ENCODE measurements at regions not wholly inside any gene's neighbourhood (a gene's known extent, or its start where the extent isn't known, plus 50 kb on each side); places are given as distances from the start of the nearest gene placed in this dataset.

GRCh38 chr5:23269981-23270380 lies 237.4 kb upstream of the PRDM9 start:
- no peak overlapping the region for H3K9ac ChIP-seq (ENCODE audit: low read length)
- no peak overlapping the region for H3K4me3 ChIP-seq (ENCODE audit: insufficient read depth, low read length, poor library complexity, severe bottlenecking)
- H3F3A ChIP-seq (ENCODE audit: insufficient read depth) = no peaks in the 10 kb centered on the region
- no peaks in the 10 kb centered on the region for H3K36me3 ChIP-seq (ENCODE audit: low read length)
- H3K27me3 ChIP-seq (ENCODE audit: low read length) = no peaks in the 10 kb centered on the region
- TF ChIP-seq EZH2phosphoT487 (conservative IDR thresholded peaks at IDR 0.05; ENCODE audit: low read length) = no peak
- TF ChIP-seq CTCF (IDR thresholded peaks at IDR 0.05; ENCODE audit: insufficient read depth, low read length, poor library complexity, severe bottlenecking) = no peak
- no peak overlapping the region for H3K4me2 ChIP-seq (ENCODE audit: low read depth, low read length, poor library complexity, severe bottlenecking)
- H4K20me1 ChIP-seq (ENCODE audit: low read depth, low read length) = no peaks in the 10 kb centered on the region
- no peaks in the 10 kb centered on the region; the same call in 1 of the 2 replicates for H3K9me3 ChIP-seq (ENCODE audit: insufficient read depth, low read length)
- H3K9me2 ChIP-seq (replicated peaks; ENCODE audit: insufficient read depth, low read length) = no peaks in the 10 kb centered on the region; the same call in 1 of the 2 replicates
- H3K79me2 ChIP-seq (ENCODE audit: insufficient read depth, low read length) = no peaks in the 10 kb centered on the region
- no peak overlapping the region for H3K27ac ChIP-seq (ENCODE audit: low read depth, low read length)
- H2AFZ ChIP-seq (ENCODE audit: low read depth, low read length, severe bottlenecking) = no peak overlapping the region

- Histone ChIP-seq H3K27ac (ENCODE audit: low read depth, low read length) (no peak overlapping the region), H3K4me3 (ENCODE audit: insufficient read depth, low read length, poor library complexity, severe bottlenecking) (no peak overlapping the region), H3K4me2 (ENCODE audit: low read depth, low read length, poor library complexity, severe bottlenecking) (no peak overlapping the region), H3F3A (ENCODE audit: insufficient read depth) (no peaks in the 10 kb centered on the region), H3K9me2 (replicated peaks; ENCODE audit: insufficient read depth, low read length) (no peaks in the 10 kb centered on the region; the same call in 1 of the 2 replicates), H4K20me1 (ENCODE audit: low read depth, low read length) (no peaks in the 10 kb centered on the region), H3K36me3 (ENCODE audit: low read length) (no peaks in the 10 kb centered on the region), H3K27me3 (ENCODE audit: low read length) (no peaks in the 10 kb centered on the region), H3K9me3 (ENCODE audit: insufficient read depth, low read length) (no peaks in the 10 kb centered on the region; the same call in 1 of the 2 replicates), H3K79me2 (ENCODE audit: insufficient read depth, low read length) (no peaks in the 10 kb centered on the region), H2AFZ (ENCODE audit: low read depth, low read length, severe bottlenecking) (peak overlapping the region; percentile 74), H3K9ac (ENCODE audit: low read length) (no peak overlapping the region)
- TF ChIP-seq EZH2phosphoT487 (conservative IDR thresholded peaks at IDR 0.05; ENCODE audit: low read length) = no peak
Observed at GRCh38 chr5:23268136-23268535, 239.3 kb upstream of the PRDM9 start.

- H3K27me3 ChIP-seq (ENCODE audit: low read length) = no peaks in the 10 kb centered on the region
- H3K79me2 ChIP-seq (ENCODE audit: insufficient read depth, low read length) = no peaks in the 10 kb centered on the region
- H3K4me3 ChIP-seq (ENCODE audit: insufficient read depth, low read length, poor library complexity, severe bottlenecking) = no peak overlapping the region
- no peaks in the 10 kb centered on the region for H3K36me3 ChIP-seq (ENCODE audit: low read length)
- H3K9me3 ChIP-seq (ENCODE audit: insufficient read depth, low read length) = 0 out of 2 replicates have a peak, but pooled peaks cover 2% of the 10 kb centered on the region
- no peaks in the 10 kb centered on the region for H4K20me1 ChIP-seq (ENCODE audit: low read depth, low read length)
- no peak for TF ChIP-seq EZH2phosphoT487 (conservative IDR thresholded peaks at IDR 0.05; ENCODE audit: low read length)
- no peak for TF ChIP-seq CTCF (IDR thresholded peaks at IDR 0.05; ENCODE audit: insufficient read depth, low read length, poor library complexity, severe bottlenecking)
- H2AFZ ChIP-seq (ENCODE audit: low read depth, low read length, severe bottlenecking) = no peak overlapping the region
- no peaks in the 10 kb centered on the region for H3F3A ChIP-seq (ENCODE audit: insufficient read depth)
- no peaks in the 10 kb centered on the region for H3K9me2 ChIP-seq (replicated peaks; ENCODE audit: insufficient read depth, low read length)
- H3K27ac ChIP-seq (ENCODE audit: low read depth, low read length) = no peak overlapping the region
- H3K4me2 ChIP-seq (ENCODE audit: low read depth, low read length, poor library complexity, severe bottlenecking) = no peak overlapping the region
- H3K9ac ChIP-seq (ENCODE audit: low read length) = no peak overlapping the region
Observed at GRCh38 chr5:23260621-23261020, 246.8 kb upstream of the PRDM9 start.

- Histone ChIP-seq H3K27me3 (ENCODE audit: low read length) (no peaks in the 10 kb centered on the region), H3K4me3 (ENCODE audit: insufficient read depth, low read length, poor library complexity, severe bottlenecking) (no peak overlapping the region), H3K4me2 (ENCODE audit: low read depth, low read length, poor library complexity, severe bottlenecking) (no peak overlapping the region), H3K27ac (ENCODE audit: low read depth, low read length) (no peak overlapping the region), H3K9me3 (ENCODE audit: insufficient read depth, low read length) (0 out of 2 replicates have a peak, but pooled peaks cover 4% of the 10 kb centered on the region), H3K9ac (ENCODE audit: low read length) (no peak overlapping the region), H3K79me2 (ENCODE audit: insufficient read depth, low read length) (no peaks in the 10 kb centered on the region), H2AFZ (ENCODE audit: low read depth, low read length, severe bottlenecking) (no peak overlapping the region), H3K36me3 (ENCODE audit: low read length) (no peaks in the 10 kb centered on the region), H3F3A (ENCODE audit: insufficient read depth) (no peaks in the 10 kb centered on the region), H3K9me2 (replicated peaks; ENCODE audit: insufficient read depth, low read length) (no peaks in the 10 kb centered on the region), H4K20me1 (ENCODE audit: low read depth, low read length) (no peaks in the 10 kb centered on the region)
- TF ChIP-seq EZH2phosphoT487 (conservative IDR thresholded peaks at IDR 0.05; ENCODE audit: low read length) (no peak), CTCF (IDR thresholded peaks at IDR 0.05; ENCODE audit: insufficient read depth, low read length, poor library complexity, severe bottlenecking) (no peak)
Observed at GRCh38 chr5:23257656-23258055, 249.8 kb upstream of the PRDM9 start.

Measured in SU-DHL-6 (cell line).